CD1c-positive myeloid dendritic cell (primary cell): ENCODE measurements at regions not wholly inside any gene's neighbourhood (a gene's known extent, or its start where the extent isn't known, plus 50 kb on each side); places are given as distances from the start of the nearest gene placed in this dataset.

ENCODE experiments used
- DNase-seq: peaks from one replicate; pipeline ENCODE4 v3.0.0-alpha.2; 2016; ENCODE audit errors: extremely low spot score

DNA sequence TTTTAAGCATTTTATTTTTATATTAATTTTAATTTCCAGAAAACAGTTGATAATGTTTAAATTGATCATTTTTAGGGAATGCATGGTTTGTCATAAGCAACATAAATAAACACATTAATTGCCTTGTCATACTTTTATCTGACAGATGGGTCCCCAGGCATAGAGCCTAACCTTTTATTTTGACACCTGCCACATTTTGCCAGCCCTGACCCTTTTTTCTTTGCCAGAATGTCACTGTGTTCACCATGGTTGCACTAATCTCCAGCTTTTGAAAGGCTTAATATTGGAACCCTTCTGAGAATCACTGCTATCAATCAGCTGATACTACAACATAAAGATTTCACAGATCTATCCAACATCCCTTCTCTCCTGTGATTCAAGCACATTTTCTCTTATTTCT lies 56.0 kb upstream of the DPYD start:
- DNase-seq = no peak
